GM21576 (cell line): ENCODE measurements at regions not wholly inside any gene's neighbourhood (a gene's known extent, or its start where the extent isn't known, plus 50 kb on each side); places are given as distances from the start of the nearest gene placed in this dataset.
"Not testable (repeated sequence)": the region's sequence is repeated elsewhere in the genome, so short reads cannot be mapped to it uniquely, and the experiment has no call there.

ENCODE experiments used
- ATAC-seq: cut with Tn5 transposase; IDR thresholded peaks from one replicate; pipeline ENCODE4 v1.9.1; 2021; ENCODE audit warnings: mild to moderate bottlenecking, moderate library complexity; ENCODE audit not compliant: unreplicated experiment

DNA sequence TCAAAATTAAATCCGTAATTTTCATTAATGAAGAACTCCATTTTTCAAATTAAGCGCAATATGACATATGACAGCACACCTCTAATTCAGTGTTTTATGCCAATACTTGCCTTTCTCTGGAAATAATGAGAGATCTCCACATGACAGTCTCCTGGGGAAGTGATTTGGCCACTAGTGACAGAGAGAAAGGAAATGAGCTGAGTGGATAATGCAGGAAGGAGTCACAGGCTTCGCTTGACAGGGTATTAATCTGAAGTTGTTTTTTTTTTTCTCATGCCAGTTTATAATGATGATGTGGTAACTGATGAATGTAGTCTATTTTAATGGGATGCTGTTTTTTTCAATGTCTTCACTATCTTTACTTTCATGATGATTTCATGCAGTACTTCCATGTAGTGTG is 1079.4 kb upstream of the GYPC start:
- ATAC-seq: no peak

DNA sequence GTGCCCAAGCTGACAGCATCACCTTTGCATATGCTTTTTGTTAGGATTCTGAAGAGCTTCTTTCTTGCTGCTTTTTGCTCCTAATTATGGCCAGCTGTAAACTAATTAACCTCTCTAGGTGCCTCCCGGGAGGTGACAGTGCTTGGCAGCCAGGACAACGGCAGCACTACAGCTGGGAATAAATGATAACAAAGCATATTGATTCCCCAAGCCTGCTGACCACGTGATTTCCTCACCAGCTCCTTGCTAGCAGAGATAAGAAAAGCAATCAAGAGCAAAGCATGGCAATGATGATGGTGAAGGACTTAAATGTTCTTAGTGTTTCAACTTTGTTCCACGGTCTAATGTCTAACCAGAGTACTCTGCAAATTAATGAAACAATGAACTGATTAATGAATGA is 1074.4 kb upstream of the GYPC start:
- no peak for ATAC-seq

DNA sequence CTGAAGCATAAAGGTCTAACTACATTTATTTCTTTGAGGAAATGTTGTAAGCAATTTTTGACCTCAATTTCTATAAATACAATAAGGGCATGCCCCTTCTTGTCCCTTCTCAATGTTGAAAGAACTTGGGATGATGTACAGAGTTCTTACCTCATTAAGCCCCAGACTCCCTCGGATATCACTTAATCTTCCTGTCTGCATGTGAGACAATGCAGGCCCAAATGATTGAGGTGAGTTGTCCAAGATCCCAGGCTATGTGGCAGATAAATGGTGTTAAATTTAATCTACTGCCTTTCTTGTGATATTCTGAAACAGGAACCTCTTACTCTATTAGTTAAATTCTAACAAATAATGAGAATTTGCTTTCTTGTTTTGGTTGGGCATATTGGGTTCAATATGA is 1073.4 kb upstream of the GYPC start:
- no peak for ATAC-seq

DNA sequence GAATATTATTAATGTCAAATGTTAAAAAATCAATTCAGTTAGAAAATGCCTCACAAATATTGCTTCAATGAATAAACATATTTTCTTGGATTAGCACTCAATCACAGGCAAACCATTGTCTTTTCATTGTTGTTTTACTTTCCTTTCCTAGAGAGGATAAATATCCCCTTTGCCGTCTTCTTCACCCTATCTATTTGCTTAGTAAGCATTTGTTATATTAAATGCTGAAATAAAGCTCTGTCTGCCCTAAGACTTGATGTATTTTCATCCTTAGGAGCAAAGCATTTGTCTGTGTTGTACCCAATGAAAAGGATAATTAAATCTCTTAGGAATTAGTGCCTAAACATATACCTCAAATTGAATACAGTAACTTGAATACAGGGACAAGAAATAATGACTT is 1071.2 kb upstream of the GYPC start:
- ATAC-seq: no peak

DNA sequence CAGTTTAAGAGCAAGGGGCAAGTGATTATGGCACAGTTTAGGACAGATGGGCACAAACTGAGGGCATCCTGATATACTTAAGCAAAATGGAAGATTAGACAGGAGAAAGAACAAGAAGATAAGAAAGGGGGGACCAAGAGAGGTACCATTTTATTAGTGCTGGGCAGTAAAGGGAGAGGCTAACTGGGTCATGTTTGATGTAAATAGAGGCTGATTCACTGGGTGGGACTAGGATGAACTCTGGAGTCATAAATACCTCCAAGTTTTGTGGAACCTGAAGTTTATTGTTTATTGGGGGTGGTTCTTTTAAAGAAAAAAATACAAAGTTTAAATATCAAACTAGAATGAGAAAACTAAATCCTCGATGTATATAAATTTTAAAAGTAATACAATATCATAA is 1067.2 kb upstream of the GYPC start:
- ATAC-seq: no peak

DNA sequence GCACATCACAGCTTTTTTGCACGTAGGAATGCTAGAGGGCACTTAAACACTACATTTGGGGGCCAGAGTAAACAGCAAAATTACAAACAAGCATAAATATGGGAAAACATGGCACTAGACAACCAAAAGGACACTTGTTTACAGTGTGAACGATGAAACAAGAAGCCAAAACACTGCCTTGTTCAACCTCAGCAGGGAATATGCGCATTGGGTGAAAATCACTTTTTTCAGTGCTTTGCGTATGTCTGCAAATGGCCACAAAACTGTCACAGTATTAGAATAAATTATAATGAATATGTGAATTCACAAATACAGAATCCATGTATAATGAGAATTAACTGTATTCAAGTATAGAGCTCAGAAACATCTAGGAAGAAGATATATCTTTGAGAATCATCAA is 1064.0 kb upstream of the GYPC start:
- ATAC-seq: no peak

DNA sequence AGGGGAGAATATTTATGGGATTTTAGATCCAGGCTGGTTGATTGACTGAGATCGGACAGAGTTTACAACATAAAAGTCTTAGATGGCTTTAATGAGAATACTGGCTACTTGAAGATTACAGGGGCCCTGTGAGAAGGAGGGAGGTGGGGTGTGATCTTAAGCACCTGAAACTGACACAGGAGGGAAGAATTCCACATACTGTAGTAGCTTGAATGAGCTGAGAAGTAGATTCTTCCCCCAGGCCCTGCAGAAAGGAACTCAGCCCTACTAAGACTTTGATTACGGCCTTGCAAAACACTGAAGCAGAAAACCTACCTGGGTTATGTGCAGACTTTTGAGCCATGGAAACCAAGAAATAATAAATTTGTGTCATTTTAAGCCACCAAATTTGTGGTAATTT is 1062.9 kb upstream of the GYPC start:
- ATAC-seq: no peak

DNA sequence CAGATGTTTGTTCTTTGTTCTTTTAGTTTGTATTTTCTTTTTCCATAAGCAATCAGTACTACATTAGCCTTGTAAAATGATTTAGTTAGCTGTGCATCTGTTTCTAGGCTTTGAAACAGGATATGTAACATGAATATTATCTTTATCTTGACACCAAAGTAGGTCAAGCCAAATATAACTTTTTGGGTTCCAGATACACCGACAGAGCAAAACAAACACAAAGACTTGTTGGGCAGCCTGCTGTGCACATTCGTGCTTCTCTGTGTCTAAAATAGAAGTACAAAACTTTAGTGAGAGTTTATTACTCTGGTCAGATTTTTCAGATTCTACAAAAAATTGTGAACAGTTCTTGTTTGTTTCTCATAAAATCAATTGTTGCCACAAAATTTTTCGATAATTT is 1059.3 kb upstream of the GYPC start:
- no peak for ATAC-seq

DNA sequence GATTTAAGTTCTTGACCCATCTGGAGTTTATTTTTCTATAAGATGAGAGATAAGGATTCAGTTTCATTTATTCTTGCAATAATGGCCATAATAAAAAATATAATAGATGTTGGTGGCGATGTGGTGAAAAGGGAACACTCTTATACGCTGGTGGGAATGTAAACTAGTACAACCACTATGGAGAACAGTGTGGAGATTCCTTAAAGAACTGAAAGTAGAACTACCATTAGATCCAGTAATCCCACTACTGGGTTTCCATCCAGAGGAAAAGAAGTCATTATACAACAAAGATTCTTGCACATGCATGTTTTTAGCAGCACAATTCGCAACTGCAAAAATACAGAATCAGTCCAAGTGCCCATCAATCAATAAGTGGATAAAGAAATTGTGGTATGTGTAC is 1040.5 kb upstream of the GYPC start:
- no peak for ATAC-seq

DNA sequence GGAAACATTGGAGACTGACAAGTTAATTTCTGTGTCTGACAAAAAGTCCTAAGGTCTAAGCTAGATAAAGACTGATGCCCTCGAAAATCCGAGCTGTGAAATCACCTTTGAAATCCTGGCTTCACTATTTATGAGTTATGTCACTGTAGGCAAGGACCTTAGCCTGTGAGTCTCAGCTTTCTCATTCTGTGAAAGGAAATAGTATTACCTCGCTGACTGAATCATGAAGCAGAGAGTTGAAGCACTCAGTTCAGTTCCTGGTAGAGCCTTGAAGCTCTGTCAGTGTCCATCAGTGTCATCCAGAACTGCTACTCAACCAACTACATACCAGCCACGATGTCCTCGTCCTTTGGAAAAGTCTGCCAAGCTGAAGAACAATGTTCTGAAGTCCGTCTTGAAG is 1025.6 kb upstream of the GYPC start:
- ATAC-seq: no peak

DNA sequence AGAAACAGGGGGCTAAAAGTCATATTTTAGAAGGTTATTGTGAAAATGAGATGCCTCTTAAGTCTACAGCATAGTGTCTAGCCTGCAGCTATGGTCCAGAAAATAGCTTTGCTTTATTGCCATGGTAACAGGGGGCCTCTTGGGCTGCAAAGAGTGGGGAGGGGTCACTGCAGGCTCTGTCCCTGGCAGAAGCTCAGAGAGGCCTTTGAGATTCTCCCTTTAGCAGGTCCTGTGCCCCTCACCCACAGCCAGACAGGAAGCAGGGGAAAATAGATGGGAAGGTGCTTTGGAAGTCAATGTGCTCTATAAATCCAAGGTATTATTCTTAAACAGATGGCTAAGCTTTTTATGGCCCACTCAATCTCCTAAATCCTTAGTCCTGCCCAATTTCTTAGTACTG is 1021.3 kb upstream of the GYPC start:
- ATAC-seq: no peak

DNA sequence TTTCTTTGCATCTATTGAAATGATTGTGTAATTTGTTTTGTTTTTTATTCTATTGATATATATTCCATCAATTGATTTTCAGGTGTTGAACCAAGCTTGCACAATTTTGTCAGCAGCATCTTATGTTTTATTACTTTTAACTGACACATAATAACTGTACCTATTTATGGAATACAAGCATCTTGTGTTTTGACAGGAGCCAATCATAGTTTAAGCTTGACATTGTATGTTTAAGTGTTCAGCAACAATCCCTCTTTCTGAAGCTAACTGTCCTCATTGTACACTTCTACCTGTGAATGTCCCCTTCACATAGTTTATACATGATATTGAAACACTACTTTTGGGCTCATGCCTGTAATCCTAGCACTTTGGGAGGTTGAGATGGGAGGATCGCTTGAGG is 1017.6 kb upstream of the GYPC start:
- no peak for ATAC-seq

DNA sequence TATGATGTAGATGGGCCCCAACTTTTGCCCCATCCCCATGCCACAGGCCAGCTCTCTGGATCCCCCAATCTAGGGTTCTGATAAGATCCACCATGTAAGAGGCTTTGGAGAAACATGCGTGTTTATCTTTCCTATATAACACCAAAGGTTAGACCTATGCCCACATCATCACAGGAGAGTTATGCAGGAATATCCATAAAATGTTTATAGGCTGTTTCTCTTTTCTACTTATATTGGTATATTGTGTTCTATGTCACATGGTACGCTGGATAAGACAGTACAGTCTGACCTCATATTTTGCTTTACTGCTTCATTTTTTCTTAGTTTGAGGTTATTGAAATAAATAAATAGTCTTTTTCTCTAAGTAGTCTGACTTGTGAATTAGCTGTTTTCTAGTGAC is 1013.9 kb upstream of the GYPC start:
- ATAC-seq: no peak

DNA sequence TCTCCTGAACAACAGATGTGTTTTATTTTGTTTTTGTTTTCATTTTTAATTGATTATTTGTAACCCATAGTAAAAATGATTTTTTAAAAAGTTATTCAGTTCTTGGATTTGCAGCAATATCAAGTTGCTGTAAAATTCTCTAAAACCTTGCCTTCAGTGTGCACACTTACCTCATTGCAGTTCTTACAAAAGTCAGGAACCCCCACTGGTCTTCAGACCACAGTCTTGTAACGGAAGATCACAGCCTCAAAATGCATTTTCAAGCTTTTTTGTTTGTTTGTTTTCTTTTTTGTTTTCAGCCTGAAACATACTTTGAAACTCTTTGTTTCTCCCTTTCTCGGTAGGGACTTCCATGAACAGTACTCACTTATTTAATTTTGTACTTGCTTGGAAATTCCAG is 1012.8 kb upstream of the GYPC start:
- ATAC-seq: no peak

DNA sequence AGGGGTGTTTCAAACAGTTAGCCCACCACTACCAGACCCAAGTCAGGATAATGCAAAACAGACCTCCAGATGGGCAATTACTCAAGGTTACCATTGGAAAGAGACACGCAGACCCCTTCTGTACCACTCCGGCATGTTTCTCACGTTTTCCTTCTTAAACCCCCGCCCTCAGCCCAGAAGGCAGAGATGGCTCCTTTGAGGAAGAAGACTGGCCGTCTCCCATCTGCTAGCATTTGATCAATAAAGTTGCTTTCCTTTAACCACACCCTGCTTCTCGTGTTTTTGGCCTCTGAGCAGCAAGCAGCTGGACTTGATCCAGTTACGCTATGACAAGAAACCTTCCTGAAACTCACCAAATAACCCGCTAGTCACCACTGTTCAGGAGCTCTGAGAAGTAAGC is 1012.4 kb upstream of the GYPC start:
- no peak for ATAC-seq

DNA sequence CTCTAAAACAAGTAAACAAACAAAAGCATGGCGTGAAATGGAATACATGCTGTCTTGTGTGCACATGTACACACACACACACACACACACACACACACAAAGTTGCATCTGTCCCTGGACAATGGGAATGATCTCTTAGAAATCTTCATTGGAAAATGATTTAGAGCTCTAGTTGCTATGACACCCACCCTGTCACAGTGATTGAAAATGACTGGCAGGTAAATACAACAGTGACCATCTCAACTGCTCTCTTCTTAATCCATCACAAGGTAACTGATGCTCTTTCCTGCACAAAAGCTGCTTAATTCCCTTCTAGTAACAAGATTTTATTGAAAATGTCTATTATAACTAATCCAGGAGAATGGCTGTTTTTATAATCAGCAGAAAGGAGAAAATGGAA is 1011.7 kb upstream of the GYPC start:
- ATAC-seq: no peak

DNA sequence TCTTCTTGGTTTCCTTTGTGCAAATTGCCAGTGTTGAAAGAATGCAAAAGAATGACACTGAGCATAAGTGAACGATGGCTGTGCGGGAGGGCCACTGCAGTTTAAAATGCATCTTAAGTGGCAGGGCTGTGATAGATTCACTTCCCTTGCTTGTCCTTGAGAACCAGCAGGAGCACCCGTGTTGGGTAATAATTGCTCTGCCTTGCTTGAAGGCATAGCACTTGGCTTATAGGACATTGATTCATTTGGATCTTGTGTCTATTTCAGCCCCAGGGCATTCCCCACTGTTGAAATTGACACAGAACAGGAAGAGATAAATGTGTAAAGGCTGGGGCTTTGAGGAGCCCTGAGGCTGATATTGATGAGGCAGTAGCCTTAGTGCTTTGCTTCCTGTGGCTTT is 1003.7 kb upstream of the GYPC start:
- ATAC-seq: no peak

DNA sequence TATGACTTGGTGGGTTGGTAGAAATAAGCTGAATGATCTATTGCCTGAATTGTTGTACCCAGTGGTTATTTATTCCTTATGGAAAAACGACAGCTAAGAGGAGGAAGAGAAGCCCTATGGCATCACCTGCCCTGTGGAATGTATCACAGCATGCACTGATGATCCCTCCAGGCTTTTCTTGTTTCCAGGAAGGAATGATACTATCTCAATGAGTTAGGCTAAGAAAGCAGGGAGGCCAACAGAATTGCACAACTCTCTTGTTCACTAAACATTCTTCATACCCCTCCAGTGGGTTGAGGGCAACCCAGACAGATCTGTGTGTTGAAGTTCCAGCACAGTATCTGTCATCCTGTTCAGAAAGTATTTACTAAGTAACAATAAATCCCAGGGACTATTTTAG is 1001.7 kb upstream of the GYPC start:
- no peak for ATAC-seq

DNA sequence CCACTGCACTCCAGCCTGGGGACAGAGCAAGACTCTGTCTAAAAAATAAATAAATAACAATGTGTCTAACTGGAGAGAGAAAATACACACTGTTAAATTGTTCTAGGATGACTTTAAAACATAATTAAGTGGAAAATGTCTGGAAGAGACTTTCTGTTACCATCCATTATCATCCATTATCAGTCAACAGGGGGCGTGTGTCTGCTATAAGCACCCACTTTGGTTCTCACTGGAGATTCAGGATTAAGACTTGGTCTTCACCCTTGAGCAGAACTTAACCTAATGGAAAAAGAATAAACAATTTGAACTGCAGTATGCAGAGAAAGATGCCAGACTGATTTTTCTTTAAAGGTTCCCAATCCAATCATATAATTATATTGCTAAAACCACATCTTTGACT is 999.8 kb upstream of the GYPC start:
- ATAC-seq: no peak

DNA sequence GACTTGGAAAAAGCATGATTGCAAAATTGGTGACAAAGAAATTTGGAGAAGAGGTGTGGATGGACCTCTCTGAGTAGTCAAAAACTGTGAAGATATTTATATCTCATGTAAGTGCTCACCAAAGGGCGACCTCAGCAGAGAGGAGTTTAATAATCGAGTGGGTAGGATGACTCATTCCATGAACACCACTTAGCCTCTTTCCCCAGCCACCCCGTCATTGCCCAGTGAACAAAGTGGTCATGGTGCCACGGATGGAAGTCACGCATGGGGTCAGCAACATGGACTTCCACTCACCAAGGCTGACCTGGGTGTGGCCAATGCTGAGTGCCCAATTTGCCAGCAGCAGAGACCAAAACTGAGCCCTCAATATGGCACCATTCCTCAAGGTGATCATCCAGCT is 997.4 kb upstream of the GYPC start:
- ATAC-seq: no peak

DNA sequence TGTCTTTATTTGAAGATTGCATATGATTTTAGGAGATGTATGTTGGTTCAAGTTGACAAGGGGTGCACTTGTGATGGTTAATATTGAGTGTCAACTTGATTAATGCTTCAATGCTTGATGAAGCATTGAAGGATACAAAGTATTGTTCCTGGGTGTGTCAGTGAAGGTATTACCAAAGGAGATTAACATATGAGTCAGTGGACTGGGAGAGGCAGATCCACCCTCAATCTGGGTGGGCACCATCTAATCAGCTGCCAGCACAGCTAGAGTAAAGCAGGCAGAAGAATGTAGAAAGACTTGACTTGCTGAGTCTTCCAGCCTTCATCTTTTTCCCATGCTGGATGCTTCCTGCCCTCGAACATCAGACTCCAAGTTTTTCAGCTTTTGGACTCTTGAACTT is 995.6 kb upstream of the GYPC start:
- not testable (repeated sequence) for ATAC-seq

DNA sequence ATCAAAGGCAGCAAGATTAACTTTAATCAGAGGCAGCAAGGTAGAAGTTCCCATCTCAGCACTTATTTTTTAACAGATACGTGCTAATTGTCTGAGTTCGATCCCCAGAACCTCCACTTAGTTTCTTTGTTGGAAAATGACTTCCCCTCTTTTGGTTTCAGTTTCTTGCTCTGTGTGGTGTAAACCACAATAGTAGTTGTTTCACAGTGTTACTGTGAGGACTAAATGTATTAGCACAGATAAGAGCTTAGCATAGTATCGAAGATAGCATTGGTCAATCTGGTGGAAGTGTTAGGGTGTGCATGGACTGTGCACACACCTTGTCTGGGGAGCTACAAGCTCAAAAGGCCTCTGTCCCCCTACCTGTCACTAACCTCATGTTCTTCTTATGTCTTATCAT is 988.3 kb upstream of the GYPC start:
- ATAC-seq: no peak

DNA sequence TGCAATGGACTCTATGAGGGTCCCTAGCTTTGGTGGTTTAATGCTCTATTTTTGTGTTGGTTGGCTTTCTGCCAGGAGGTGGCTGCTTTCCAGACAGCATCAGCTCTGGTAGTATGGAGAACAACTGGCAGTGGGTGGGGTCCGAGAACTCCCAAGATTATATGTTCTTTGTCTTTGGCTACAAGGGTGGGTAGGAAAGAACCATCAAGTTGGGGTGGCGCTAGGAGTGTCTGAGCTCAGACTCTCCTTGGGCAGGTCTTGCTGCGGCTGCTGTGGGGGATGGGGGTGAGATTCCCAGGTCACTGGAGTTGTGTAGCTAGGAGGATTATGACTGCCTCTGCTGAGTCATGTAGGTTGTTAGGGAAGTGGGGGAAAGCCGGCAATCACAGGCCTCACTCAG is 976.1 kb upstream of the GYPC start:
- no peak for ATAC-seq

DNA sequence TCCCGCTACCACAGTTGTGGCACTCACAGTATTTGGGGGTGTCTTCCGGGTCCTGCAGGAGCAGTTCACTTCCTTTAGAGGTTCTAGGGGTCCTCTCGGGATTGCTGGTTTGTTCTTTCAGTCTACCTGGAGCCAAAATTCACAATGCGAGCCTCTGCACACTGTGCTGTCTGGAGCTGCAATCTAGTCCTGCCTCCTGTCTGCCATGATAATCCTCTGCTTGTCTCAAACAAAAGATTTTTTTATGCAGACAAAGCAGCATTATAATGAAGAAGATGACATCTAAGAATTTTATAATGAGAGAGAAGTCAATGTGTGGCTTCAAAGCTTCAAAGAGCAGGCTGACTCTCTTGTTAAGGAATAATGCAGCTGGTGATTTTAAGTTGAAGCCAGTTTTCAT is 975.1 kb upstream of the GYPC start:
- ATAC-seq: no peak
